ENCODE measurements at regions not wholly inside any gene's neighbourhood (a gene's known extent, or its start where the extent isn't known, plus 50 kb on each side); places are given as distances from the start of the nearest gene placed in this dataset.

DNA sequence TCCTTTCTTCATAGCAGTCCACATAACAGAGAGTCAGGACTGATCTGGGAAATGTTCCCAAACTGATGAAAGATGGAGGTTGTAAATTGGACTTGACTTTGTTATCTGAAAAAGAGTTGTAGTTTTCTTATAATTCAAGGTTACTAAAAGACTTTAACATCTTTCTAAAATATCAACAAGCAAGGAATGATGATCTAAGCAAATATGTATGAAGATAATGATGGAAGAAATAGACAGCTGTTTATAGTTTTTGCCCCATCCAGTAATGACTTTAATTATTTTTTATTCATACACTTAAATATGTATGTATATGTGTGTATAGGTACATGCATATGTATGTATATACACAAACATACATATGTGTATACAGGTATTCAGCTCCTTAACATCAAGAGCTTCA, 411.1 kb upstream of the SPOCK3 start:
- intact Hi-C loops (cut with DNase I) = no loop called here
- Histone ChIP-seq H3K27me3 (no peaks in the 10 kb centered on the region), H3K4me1 (no peaks in the 10 kb centered on the region), H3K4me3 (replicated peaks in 1 of 3) (no peak overlapping the region), H3K27ac (no peak overlapping the region), H3K9me3 (no peaks in the 10 kb centered on the region), H3K36me3 (no peaks in the 10 kb centered on the region)
- TF ChIP-seq CTCF (IDR thresholded peaks at IDR 0.05) (no peak), POLR2A (IDR thresholded peaks at IDR 0.05) (no peak)
- no peak for DNase-seq

GRCh38 chr4:167652267-167652666, 418.0 kb upstream of the SPOCK3 start:
- WGBS, 2 donors = 66 to 75% methylated on average over 4 of the region's 4 CpGs
- no peak for DNase-seq
- intact Hi-C loops (cut with DNase I) = no loop called here
- Histone ChIP-seq H3K9me3 (no peaks in the 10 kb centered on the region), H3K4me1 (no peaks in the 10 kb centered on the region), H3K27ac (no peak overlapping the region), H3K36me3 (no peaks in the 10 kb centered on the region), H3K27me3 (no peaks in the 10 kb centered on the region), H3K4me3 (replicated peaks in 1 of 3) (no peak overlapping the region)
- TF ChIP-seq CTCF (IDR thresholded peaks at IDR 0.05) (no peak), POLR2A (IDR thresholded peaks at IDR 0.05) (no peak)

DNA sequence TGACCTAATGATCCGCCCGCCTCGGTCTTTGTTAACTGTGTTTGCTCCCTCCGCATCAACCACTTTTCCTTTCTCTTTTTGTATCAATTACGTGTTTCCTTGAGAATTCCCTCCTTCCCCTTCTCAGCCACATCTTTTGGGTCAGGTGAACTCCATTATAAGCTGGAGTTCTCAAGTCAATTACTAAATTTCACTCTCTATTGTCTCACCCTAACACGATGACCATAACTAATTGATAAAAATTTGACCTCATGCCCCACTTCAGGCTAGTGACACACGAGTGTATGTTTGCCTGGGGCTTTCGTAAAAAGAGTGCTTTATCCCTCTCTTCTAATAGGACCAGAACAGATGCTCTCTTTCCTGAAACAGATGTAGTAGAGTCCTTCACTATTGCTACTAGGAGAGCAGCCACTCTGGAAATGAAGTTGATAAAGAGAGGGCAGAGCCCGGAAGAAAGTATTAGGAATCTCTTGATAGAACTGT, 403.6 kb upstream of the ANXA10 start:
- Histone ChIP-seq H3K36me3 (no peaks in the 10 kb centered on the region), H3K27ac (no peak overlapping the region), H3K4me3 (replicated peaks in 1 of 3) (no peak overlapping the region), H3K9me3 (no peaks in the 10 kb centered on the region), H3K27me3 (no peaks in the 10 kb centered on the region), H3K4me1 (no peaks in the 10 kb centered on the region)
- TF ChIP-seq CTCF (IDR thresholded peaks at IDR 0.05) (no peak), POLR2A (IDR thresholded peaks at IDR 0.05) (no peak)
- DNase-seq = no peak
- whole genome bisulfite sequencing, 2 donors = 74 to 84% methylated on average over 9 of the region's 9 CpGs
- intact Hi-C loops (cut with DNase I) = no loop called here

- Histone ChIP-seq H3K4me1 (no peaks in the 10 kb centered on the region), H3K27me3 (no peaks in the 10 kb centered on the region), H3K27ac (no peak overlapping the region), H3K4me3 (replicated peaks in 1 of 3) (no peak overlapping the region), H3K9me3 (no peaks in the 10 kb centered on the region), H3K36me3 (no peaks in the 10 kb centered on the region)
- TF ChIP-seq CTCF (IDR thresholded peaks at IDR 0.05) (no peak), POLR2A (IDR thresholded peaks at IDR 0.05) (no peak)
- intact Hi-C loops (cut with DNase I) = no loop called here
- no peak for DNase-seq
These were observed 389.9 kb upstream of the ANXA10 start for GRCh38 chr4:167702391-167702790.

DNA sequence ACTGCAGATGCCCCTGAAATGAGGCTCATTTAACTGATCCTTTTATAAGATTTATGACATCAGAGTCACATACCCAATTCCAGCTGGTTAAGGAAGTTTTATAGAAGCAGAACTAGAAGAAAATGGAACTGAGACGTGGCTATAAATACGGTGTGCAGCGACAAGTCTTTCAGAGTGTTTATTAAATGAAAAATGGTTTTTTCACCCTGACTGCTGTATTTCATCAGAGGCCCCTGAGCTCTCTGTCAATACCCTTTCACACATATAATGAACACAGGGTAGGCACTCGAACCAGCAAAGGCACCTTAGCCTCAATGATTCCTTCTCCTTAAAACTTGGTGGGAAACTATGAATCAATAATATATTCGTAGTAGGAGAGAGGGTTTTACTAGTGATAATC, 380.8 kb upstream of the ANXA10 start:
- Histone ChIP-seq H3K4me3 (replicated peaks in 1 of 3) (no peak overlapping the region), H3K27ac (no peak overlapping the region), H3K36me3 (no peaks in the 10 kb centered on the region), H3K9me3 (no peaks in the 10 kb centered on the region), H3K27me3 (no peaks in the 10 kb centered on the region), H3K4me1 (no peaks in the 10 kb centered on the region)
- no peak for TF ChIP-seq CTCF (IDR thresholded peaks at IDR 0.05)
- TF ChIP-seq POLR2A (IDR thresholded peaks at IDR 0.05) = no peak
- intact Hi-C loops (cut with DNase I) = no loop called here
- no peak for DNase-seq
- 74 to 82% methylated on average over 5 of the region's 5 CpGs for WGBS, 2 donors

All from thyroid gland (tissue), 4 donors.